Peyer's patch (tissue), 4 donors: ENCODE measurements at regions not wholly inside any gene's neighbourhood (a gene's known extent, or its start where the extent isn't known, plus 50 kb on each side); places are given as distances from the start of the nearest gene placed in this dataset.
"Not testable (repeated sequence)": the region's sequence is repeated elsewhere in the genome, so short reads cannot be mapped to it uniquely, and the experiment has no call there.

ENCODE experiments used
- DNase-seq, 3 donors: peaks; one replicate each; pipeline ENCODE4 v3.0.0-alpha.2; 2017 to 2019
- H3K27ac ChIP-seq, 4 donors: fragments of 200-600 bp; sonication (generic); one replicate each; pipeline ENCODE4 v1.5.1; 2016 to 2019
- H3K27me3 ChIP-seq, 2 donors: fragments of 200-600 bp; sonication (generic); one replicate each; pipeline ENCODE4 v1.5.1; 2019
- H3K36me3 ChIP-seq, 3 donors: fragments of 200-600 bp; sonication (generic); one replicate each; pipeline ENCODE4 v1.5.1; 2016 to 2019
- H3K4me1 ChIP-seq, 4 donors: fragments of 200-600 bp; sonication (generic); one replicate each; pipeline ENCODE4 v1.5.1; 2016 to 2019
- H3K4me3 ChIP-seq, 4 donors: fragments of 200-600 bp; sonication (generic); 1 replicate in 3 of 4; 2 replicates in 1 of 4; pipeline ENCODE4 v1.5.1; 2016 to 2019; ENCODE audit warnings: mild to moderate bottlenecking in 1 of 4
- H3K9me3 ChIP-seq, 4 donors: fragments of 200-600 bp; sonication (generic); one replicate each; pipeline ENCODE4 v1.5.1; 2016 to 2019; ENCODE audit warnings: mild to moderate bottlenecking in 1 of 4
- CTCF ChIP-seq, 6 experiments: fragments of 450-650 bp in 4 of 6; fragments of 200-600 bp in 2 of 6; sonication (generic) in 1 of 6; IDR thresholded peaks; one replicate each; pipeline ENCODE4 v1.5.1; 2017 to 2019; ENCODE audit warnings: antibody characterized with exemption in 6 of 6, mild to moderate bottlenecking in 3 of 6, moderate library complexity in 1 of 6
- POLR2A ChIP-seq, 2 donors: fragments of 450-650 bp; IDR thresholded peaks; one replicate each; pipeline ENCODE4 v1.5.1; 2017; ENCODE audit warnings: antibody characterized with exemption in 2 of 2, mild to moderate bottlenecking in 2 of 2, moderate library complexity in 2 of 2

- TF ChIP-seq POLR2A (IDR thresholded peaks at IDR 0.05) = no peak
- no peak for TF ChIP-seq CTCF (IDR thresholded peaks at IDR 0.05)
- H3K27me3 ChIP-seq = no peaks in the 10 kb centered on the region
- no peak overlapping the region for H3K27ac ChIP-seq
- H3K36me3 ChIP-seq = no peaks in the 10 kb centered on the region
- no peaks in the 10 kb centered on the region for H3K4me1 ChIP-seq
- H3K4me3 ChIP-seq = no peak overlapping the region
- H3K9me3 ChIP-seq = no peaks in the 10 kb centered on the region
- DNase-seq = no peak
Observed at GRCh38 chrX:110519906-110520452, 161.3 kb downstream of the RTL9 start.

GRCh38 chrX:110520652-110521051, 162.0 kb downstream of the RTL9 start:
- H3K9me3 ChIP-seq, H3K4me3 ChIP-seq, H3K27ac ChIP-seq, H3K27me3 ChIP-seq, DNase-seq, H3K36me3 ChIP-seq, H3K4me1 ChIP-seq: not testable (repeated sequence)

DNA sequence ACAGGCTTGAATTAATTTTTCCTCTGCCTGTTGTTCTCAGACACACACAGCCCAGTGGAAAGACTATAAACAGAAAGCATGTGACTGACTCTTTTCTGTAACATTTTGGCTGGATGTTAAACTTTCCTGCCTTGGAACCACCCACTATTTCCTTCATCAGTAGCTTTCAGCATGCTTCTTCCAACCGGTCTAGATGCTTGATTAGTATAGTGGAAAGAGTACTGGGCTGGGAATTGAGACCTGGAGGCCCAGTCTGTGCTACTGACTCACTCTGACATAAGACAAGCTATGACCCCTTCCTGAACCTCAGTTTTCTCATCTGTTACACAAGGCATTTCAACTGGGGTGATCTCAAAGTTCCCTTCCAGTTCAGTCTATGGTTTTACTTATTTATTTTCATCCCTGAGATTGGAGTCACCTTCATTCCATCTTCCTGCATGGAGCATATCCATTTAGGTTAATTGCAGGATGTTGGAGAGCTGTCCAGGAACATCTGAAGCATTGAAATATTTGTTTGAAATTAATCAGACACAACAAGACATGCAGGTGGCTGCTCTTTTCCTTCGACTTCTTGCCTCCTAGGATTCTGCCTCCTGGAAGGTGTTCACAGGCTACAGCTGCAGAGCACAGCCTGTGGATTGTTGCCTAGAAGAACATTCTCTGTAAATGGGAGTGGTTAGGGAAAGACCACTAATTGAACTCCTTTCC, 173.4 kb downstream of the RTL9 start:
- Histone ChIP-seq H3K4me1 (no peaks in the 10 kb centered on the region), H3K36me3 (no peaks in the 10 kb centered on the region), H3K4me3 (no peak overlapping the region), H3K27me3 (no peaks in the 10 kb centered on the region), H3K9me3 (no peaks in the 10 kb centered on the region), H3K27ac (no peak overlapping the region)
- TF ChIP-seq CTCF (IDR thresholded peaks at IDR 0.05) = no peak
- no peak for TF ChIP-seq POLR2A (IDR thresholded peaks at IDR 0.05)
- no peak for DNase-seq

DNA sequence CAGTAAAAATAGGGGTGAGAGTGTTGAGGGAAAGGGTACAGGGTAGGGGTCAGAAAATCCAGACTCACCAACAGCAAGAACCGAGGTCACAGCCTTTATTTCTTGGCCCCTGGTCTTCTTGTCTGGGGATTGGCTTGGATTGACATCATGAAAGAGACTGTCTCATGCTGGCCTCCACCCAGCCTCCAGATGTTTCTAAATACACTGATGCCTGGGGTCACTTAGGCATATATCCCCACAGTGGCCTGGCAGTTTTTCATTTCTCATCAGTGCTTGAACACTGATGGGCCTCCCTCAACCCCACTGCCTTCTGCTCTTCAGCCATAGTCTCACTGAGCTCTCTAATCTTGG, 173.9 kb downstream of the RTL9 start:
- H3K9me3 ChIP-seq = no peaks in the 10 kb centered on the region
- DNase-seq = no peak
- no peaks in the 10 kb centered on the region for H3K36me3 ChIP-seq
- no peak overlapping the region for H3K27ac ChIP-seq
- TF ChIP-seq POLR2A (IDR thresholded peaks at IDR 0.05) (no peak), CTCF (IDR thresholded peaks at IDR 0.05) (no peak)
- H3K4me3 ChIP-seq = no peak overlapping the region
- H3K27me3 ChIP-seq = no peaks in the 10 kb centered on the region
- no peaks in the 10 kb centered on the region for H3K4me1 ChIP-seq

DNA sequence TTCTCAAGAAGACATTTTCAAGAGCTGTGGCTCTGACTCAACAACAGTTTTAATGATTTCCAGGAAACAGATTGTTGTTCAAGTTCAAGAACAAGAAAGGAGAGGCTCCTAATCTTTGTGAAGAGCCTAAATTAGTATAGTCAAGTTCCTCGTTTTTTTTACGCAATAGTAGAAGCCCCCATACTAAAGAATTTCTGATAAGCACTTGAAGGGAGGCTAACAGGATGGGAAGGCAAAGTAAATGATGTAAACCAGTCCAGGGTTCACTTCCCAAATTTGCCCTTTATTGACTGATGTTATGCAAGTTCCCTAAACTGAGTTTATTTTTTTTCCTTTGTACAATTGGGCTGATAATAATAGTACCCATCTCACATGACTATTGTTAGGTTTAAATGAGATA, 178.2 kb downstream of the RTL9 start:
- no peaks in the 10 kb centered on the region for H3K27me3 ChIP-seq
- DNase-seq = no peak
- H3K4me3 ChIP-seq = no peak overlapping the region
- no peaks in the 10 kb centered on the region for H3K4me1 ChIP-seq
- H3K36me3 ChIP-seq = no peaks in the 10 kb centered on the region
- H3K9me3 ChIP-seq = no peaks in the 10 kb centered on the region
- TF ChIP-seq POLR2A (IDR thresholded peaks at IDR 0.05) (no peak), CTCF (IDR thresholded peaks at IDR 0.05) (no peak)
- H3K27ac ChIP-seq = no peak overlapping the region

DNA sequence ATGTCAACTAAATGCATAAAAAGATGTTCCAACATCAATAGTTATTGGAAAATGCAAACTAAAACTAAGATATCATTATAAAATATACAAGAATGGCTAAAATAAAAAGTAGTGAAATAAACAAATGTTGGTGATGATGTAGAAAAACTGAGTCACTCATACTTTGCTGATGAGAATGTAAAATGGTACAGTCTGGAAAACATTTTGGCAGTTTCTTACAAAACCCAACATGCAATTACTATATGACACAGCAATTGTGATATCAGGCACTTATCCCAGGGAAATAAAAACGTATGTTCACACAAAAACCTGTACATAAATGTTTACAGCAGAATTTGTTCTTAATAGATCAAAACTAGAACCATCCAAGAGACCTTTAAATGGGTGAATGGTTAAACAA, 182.6 kb downstream of the RTL9 start:
- no peak overlapping the region for H3K27ac ChIP-seq
- no peak for DNase-seq

GRCh38 chrX:110550854-110551253, 192.2 kb downstream of the RTL9 start:
- H3K27ac ChIP-seq, H3K4me3 ChIP-seq, H3K4me1 ChIP-seq: not testable (repeated sequence)

More for the DNA sequence above, 182.6 kb downstream of the RTL9 start:
- Histone ChIP-seq H3K9me3 (no peaks in the 10 kb centered on the region), H3K4me1 (no peaks in the 10 kb centered on the region), H3K36me3 (no peaks in the 10 kb centered on the region), H3K4me3 (no peak overlapping the region), H3K27me3 (no peaks in the 10 kb centered on the region)
- TF ChIP-seq POLR2A (IDR thresholded peaks at IDR 0.05) = no peak
- no peak for TF ChIP-seq CTCF (IDR thresholded peaks at IDR 0.05)

More at GRCh38 chrX:110550854-110551253, 192.2 kb downstream of the RTL9 start:
- not testable (repeated sequence) for H3K9me3 ChIP-seq, DNase-seq, H3K27me3 ChIP-seq, H3K36me3 ChIP-seq
